Skin of body (tissue), 1 donor: ENCODE measurements at regions not wholly inside any gene's neighbourhood (a gene's known extent, or its start where the extent isn't known, plus 50 kb on each side); places are given as distances from the start of the nearest gene placed in this dataset.
"Not testable (repeated sequence)": the region's sequence is repeated elsewhere in the genome, so short reads cannot be mapped to it uniquely, and the experiment has no call there.

Experiments
- DNase-seq: peaks from one replicate; lab custom pipeline; 2025; lab: John Stamatoyannopoulos, UW

- DNase-seq = no peak
Observed at GRCh38 chrX:25442499-25442898, 426.7 kb upstream of the ARX start.

GRCh38 chrX:25433307-25433706 lies 417.5 kb upstream of the ARX start:
- DNase-seq = no peak

GRCh38 chrX:25432396-25432795 lies 416.6 kb upstream of the ARX start:
- DNase-seq = no peak

- DNase-seq = no peak
Observed at GRCh38 chrX:25427873-25428555, 412.2 kb upstream of the ARX start.

GRCh38 chrX:25404163-25404562 lies 388.4 kb upstream of the ARX start:
- DNase-seq = not testable (repeated sequence)

- DNase-seq = no peak
Observed at GRCh38 chrX:25389266-25389665, 373.5 kb upstream of the ARX start.

GRCh38 chrX:25383196-25383595 lies 367.4 kb upstream of the ARX start:
- DNase-seq = no peak

GRCh38 chrX:25356456-25356855 lies 340.7 kb upstream of the ARX start:
- DNase-seq = no peak

GRCh38 chrX:25344161-25344936 lies 328.6 kb upstream of the ARX start:
- no peak for DNase-seq

GRCh38 chrX:25343060-25343459 lies 327.3 kb upstream of the ARX start:
- DNase-seq = no peak

GRCh38 chrX:25337841-25338240 lies 322.1 kb upstream of the ARX start:
- no peak for DNase-seq

- no peak for DNase-seq
Observed at GRCh38 chrX:25300994-25301393, 285.2 kb upstream of the ARX start.

- no peak for DNase-seq
Observed at GRCh38 chrX:25296850-25297249, 281.1 kb upstream of the ARX start.

GRCh38 chrX:25295466-25295865 lies 279.7 kb upstream of the ARX start:
- DNase-seq = no peak

GRCh38 chrX:25290132-25290531 lies 274.4 kb upstream of the ARX start:
- no peak for DNase-seq

GRCh38 chrX:25288676-25289075 lies 272.9 kb upstream of the ARX start:
- DNase-seq = no peak

- no peak for DNase-seq
Observed at GRCh38 chrX:25287521-25287920, 271.8 kb upstream of the ARX start.

- DNase-seq = no peak
Observed at GRCh38 chrX:25285598-25285997, 269.8 kb upstream of the ARX start.

- DNase-seq = no peak
Observed at GRCh38 chrX:25279510-25279909, 263.7 kb upstream of the ARX start.

- no peak for DNase-seq
Observed at GRCh38 chrX:25278341-25278740, 262.6 kb upstream of the ARX start.

- DNase-seq = no peak
Observed at GRCh38 chrX:25277574-25277973, 261.8 kb upstream of the ARX start.

- DNase-seq = no peak
Observed at GRCh38 chrX:25275159-25275558, 259.4 kb upstream of the ARX start.

- no peak for DNase-seq
Observed at GRCh38 chrX:25241461-25241860, 225.7 kb upstream of the ARX start.
